ENCODE measurements at regions not wholly inside any gene's neighbourhood (a gene's known extent, or its start where the extent isn't known, plus 50 kb on each side); places are given as distances from the start of the nearest gene placed in this dataset.

DNA sequence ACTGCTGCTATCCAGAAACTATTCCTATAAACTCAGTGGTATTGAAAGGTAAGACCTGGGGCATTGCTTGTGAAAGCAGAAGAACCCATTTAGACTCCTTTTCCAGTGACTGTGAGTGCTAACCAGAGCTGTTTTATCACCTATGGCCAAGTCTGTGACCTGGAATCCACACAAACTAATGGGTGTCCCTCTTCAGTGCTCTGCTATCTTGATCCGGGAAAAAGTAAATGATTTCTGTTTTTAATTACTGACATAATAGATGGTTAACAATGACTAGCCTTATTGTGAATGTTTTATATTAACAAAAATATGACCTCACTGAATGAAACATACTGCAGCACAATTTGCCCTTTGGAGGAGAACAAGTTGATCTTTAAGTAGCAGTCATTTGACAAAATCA, 251.6 kb upstream of the MC4R start:
- no peaks in the 10 kb centered on the region for H3K36me3 ChIP-seq
- H3K9me3 ChIP-seq, result no peaks in the 10 kb centered on the region
- H3K27ac ChIP-seq, result no peak overlapping the region
- intact Hi-C loops (cut with DNase I), result no loop called here
- ATAC-seq, result no peak
- WGBS (ENCODE audit: insufficient coverage, low coverage, low lambda C conversion rate, missing lambda C conversion rate), result 90% methylated on average over 1 of the region's 1 CpG
- DNase-seq, result no peak
- no peaks in the 10 kb centered on the region for H3K4me1 ChIP-seq
- TF ChIP-seq POLR2A (IDR thresholded peaks at IDR 0.05), result no peak
- TF ChIP-seq, protein P1, sequence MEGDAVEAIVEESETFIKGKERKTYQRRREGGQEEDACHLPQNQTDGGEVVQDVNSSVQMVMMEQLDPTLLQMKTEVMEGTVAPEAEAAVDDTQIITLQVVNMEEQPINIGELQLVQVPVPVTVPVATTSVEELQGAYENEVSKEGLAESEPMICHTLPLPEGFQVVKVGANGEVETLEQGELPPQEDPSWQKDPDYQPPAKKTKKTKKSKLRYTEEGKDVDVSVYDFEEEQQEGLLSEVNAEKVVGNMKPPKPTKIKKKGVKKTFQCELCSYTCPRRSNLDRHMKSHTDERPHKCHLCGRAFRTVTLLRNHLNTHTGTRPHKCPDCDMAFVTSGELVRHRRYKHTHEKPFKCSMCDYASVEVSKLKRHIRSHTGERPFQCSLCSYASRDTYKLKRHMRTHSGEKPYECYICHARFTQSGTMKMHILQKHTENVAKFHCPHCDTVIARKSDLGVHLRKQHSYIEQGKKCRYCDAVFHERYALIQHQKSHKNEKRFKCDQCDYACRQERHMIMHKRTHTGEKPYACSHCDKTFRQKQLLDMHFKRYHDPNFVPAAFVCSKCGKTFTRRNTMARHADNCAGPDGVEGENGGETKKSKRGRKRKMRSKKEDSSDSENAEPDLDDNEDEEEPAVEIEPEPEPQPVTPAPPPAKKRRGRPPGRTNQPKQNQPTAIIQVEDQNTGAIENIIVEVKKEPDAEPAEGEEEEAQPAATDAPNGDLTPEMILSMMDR (IDR thresholded peaks at IDR 0.05), result no peak
- H3K27me3 ChIP-seq, result no peaks in the 10 kb centered on the region
- no peak overlapping the region for H3K4me3 ChIP-seq

DNA sequence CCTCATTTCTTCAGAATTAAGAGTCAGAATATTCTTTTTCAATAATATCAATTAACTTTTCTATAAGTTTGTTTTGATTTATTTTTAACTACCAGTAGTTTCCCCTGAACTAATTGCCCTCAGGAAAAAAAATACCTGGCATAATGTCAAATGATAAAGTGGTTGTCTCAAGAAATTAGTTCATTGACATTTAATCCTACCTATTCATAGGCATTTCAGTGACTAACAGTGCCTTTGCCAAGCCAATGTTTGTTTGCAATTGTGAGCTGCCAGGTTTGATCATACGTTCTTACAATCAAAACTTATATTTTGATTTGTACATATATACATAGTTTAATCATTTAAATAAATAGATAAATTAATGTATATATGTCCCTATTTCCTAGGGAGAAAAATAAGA, 267.3 kb upstream of the MC4R start:
- H3K4me3 ChIP-seq, result no peak overlapping the region
- no peak for ATAC-seq
- intact Hi-C loops (cut with DNase I), result no loop called here
- no peaks in the 10 kb centered on the region for H3K4me1 ChIP-seq
- TF ChIP-seq, protein P1 (IDR thresholded peaks at IDR 0.05), result no peak
- TF ChIP-seq POLR2A (IDR thresholded peaks at IDR 0.05), result no peak
- H3K36me3 ChIP-seq, result no peaks in the 10 kb centered on the region
- H3K9me3 ChIP-seq, result no peaks in the 10 kb centered on the region
- no peaks in the 10 kb centered on the region for H3K27me3 ChIP-seq
- whole genome bisulfite sequencing (ENCODE audit: insufficient coverage, low coverage, low lambda C conversion rate, missing lambda C conversion rate), result 14% methylated on average over 1 of the region's 1 CpG
- no peak for DNase-seq
- H3K27ac ChIP-seq, result no peak overlapping the region

DNA sequence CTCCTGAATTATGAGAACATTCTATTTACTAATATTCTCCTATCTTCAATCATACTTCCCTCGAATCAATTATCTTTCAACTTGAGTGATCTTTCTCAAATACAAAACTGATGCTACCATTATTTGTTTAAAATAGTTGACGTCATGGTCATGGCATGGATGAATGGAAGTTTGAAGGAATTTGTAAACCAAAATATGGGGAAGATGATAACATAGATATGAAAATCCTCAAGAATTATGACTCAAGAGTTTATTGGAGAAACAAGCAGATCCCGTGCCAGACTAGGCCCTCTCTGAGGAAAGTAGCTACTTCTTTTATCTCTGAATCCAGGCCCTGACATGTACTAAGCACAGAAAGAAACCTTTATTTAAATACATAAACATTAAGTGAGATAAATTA, 270.4 kb upstream of the MC4R start:
- no peaks in the 10 kb centered on the region for H3K27me3 ChIP-seq
- TF ChIP-seq, protein P1 (IDR thresholded peaks at IDR 0.05), result no peak
- TF ChIP-seq POLR2A (IDR thresholded peaks at IDR 0.05), result no peak
- intact Hi-C loops (cut with DNase I), result no loop called here
- 42% methylated on average over 3 of the region's 3 CpGs for WGBS (ENCODE audit: insufficient coverage, low coverage, low lambda C conversion rate, missing lambda C conversion rate)
- H3K4me3 ChIP-seq, result no peak overlapping the region
- DNase-seq (no peak), ATAC-seq (no peak)
- no peaks in the 10 kb centered on the region for H3K36me3 ChIP-seq
- H3K27ac ChIP-seq, result no peak overlapping the region
- H3K9me3 ChIP-seq, result no peaks in the 10 kb centered on the region
- no peaks in the 10 kb centered on the region for H3K4me1 ChIP-seq

DNA sequence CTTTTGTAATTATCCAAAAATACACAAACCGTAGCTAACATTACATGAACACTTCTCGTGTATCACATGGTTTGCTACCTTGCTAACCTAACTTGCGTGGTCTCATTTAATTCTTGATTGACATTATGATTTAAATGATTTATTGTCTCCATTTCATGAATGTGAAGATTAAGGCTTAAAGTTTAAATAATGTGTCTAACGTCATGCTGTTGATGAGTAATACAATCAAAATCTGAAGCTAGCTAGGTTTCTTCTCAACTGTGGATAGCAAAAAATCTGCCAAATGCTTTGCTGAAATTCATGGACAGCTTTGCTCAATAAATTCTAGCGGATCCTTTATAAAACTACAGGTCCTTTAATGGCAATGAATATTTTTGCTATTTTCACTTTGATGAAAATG, 274.1 kb upstream of the MC4R start:
- H3K4me3 ChIP-seq, result no peak overlapping the region
- no peak for ATAC-seq
- H3K36me3 ChIP-seq, result no peaks in the 10 kb centered on the region
- no peak for TF ChIP-seq POLR2A (IDR thresholded peaks at IDR 0.05)
- TF ChIP-seq, protein P1 (IDR thresholded peaks at IDR 0.05), result no peak
- intact Hi-C loops (cut with DNase I), result no loop called here
- no peak for DNase-seq
- no peaks in the 10 kb centered on the region for H3K9me3 ChIP-seq
- no peaks in the 10 kb centered on the region for H3K4me1 ChIP-seq
- WGBS (ENCODE audit: insufficient coverage, low coverage, low lambda C conversion rate, missing lambda C conversion rate), result 31% methylated on average over 5 of the region's 5 CpGs
- no peak overlapping the region for H3K27ac ChIP-seq
- no peaks in the 10 kb centered on the region for H3K27me3 ChIP-seq

DNA sequence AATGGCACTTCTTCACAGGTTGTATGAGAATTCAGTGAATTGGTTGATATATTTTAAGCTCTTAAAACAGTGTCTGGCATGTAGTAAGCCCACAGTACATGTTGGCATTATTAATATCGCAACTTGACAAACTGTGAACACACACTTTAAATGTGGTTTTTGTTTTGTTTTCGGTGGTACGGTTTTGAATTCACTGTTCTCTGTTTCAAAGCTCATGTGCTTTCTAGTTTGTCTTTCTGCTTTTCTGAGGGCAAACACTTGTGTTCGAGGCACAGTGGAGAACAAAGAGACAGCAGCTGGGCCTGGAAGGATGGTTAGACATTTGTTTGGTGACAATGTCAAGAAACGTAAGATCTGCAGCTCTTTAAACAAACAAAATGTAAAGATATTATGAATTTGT, 276.5 kb upstream of the MC4R start:
- 28% methylated on average over 5 of the region's 5 CpGs for WGBS (ENCODE audit: insufficient coverage, low coverage, low lambda C conversion rate, missing lambda C conversion rate)
- Histone ChIP-seq H3K27ac (no peak overlapping the region), H3K27me3 (no peaks in the 10 kb centered on the region), H3K4me3 (no peak overlapping the region), H3K4me1 (no peaks in the 10 kb centered on the region), H3K36me3 (no peaks in the 10 kb centered on the region), H3K9me3 (no peaks in the 10 kb centered on the region)
- no peak for DNase-seq
- TF ChIP-seq, protein P1 (IDR thresholded peaks at IDR 0.05), result no peak
- no peak for TF ChIP-seq POLR2A (IDR thresholded peaks at IDR 0.05)
- intact Hi-C loops (cut with DNase I), result no loop called here
- no peak for ATAC-seq
